ENCODE measurements at regions not wholly inside any gene's neighbourhood (a gene's known extent, or its start where the extent isn't known, plus 50 kb on each side); places are given as distances from the start of the nearest gene placed in this dataset.

DNA sequence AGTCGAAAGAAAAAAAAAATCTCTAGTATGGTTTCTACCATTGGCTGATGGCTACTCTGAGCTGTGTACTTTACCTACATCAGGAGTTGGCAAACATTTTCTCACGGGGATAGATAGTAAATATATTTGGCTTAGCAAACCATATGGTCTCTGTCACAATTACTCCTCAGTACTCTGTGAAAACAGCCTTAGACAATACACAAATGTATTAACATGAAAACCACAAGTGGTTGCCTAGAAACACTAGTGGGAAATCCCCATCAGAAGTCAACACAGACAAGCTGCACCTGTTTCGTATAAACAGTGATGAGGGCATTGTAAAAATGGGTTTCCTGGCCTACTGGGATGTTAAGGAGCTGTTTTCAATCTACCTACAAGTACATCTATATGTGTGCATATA lies 84.6 kb upstream of the NAV3 start:
- TF ChIP-seq, protein P1, sequence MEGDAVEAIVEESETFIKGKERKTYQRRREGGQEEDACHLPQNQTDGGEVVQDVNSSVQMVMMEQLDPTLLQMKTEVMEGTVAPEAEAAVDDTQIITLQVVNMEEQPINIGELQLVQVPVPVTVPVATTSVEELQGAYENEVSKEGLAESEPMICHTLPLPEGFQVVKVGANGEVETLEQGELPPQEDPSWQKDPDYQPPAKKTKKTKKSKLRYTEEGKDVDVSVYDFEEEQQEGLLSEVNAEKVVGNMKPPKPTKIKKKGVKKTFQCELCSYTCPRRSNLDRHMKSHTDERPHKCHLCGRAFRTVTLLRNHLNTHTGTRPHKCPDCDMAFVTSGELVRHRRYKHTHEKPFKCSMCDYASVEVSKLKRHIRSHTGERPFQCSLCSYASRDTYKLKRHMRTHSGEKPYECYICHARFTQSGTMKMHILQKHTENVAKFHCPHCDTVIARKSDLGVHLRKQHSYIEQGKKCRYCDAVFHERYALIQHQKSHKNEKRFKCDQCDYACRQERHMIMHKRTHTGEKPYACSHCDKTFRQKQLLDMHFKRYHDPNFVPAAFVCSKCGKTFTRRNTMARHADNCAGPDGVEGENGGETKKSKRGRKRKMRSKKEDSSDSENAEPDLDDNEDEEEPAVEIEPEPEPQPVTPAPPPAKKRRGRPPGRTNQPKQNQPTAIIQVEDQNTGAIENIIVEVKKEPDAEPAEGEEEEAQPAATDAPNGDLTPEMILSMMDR (IDR thresholded peaks at IDR 0.05; ENCODE audit: low read depth, low read length): no peak
- no peak for TF ChIP-seq EZH2phosphoT487 (IDR thresholded peaks at IDR 0.05; ENCODE audit: low read depth)
